ENCODE measurements at regions not wholly inside any gene's neighbourhood (a gene's known extent, or its start where the extent isn't known, plus 50 kb on each side); places are given as distances from the start of the nearest gene placed in this dataset.

- DNase-seq = peak in 1 of 3 donors; percentile 45
- Histone ChIP-seq H3K4me1 (no peaks in the 10 kb centered on the region), H3K27ac (no peak overlapping the region), H3K27me3 (no peaks in the 10 kb centered on the region), H3K4me3 (no peak overlapping the region), H3K9me3 (no peaks in the 10 kb centered on the region), H3K36me3 (no peaks in the 10 kb centered on the region)
- TF ChIP-seq, protein P1, sequence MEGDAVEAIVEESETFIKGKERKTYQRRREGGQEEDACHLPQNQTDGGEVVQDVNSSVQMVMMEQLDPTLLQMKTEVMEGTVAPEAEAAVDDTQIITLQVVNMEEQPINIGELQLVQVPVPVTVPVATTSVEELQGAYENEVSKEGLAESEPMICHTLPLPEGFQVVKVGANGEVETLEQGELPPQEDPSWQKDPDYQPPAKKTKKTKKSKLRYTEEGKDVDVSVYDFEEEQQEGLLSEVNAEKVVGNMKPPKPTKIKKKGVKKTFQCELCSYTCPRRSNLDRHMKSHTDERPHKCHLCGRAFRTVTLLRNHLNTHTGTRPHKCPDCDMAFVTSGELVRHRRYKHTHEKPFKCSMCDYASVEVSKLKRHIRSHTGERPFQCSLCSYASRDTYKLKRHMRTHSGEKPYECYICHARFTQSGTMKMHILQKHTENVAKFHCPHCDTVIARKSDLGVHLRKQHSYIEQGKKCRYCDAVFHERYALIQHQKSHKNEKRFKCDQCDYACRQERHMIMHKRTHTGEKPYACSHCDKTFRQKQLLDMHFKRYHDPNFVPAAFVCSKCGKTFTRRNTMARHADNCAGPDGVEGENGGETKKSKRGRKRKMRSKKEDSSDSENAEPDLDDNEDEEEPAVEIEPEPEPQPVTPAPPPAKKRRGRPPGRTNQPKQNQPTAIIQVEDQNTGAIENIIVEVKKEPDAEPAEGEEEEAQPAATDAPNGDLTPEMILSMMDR (IDR thresholded peaks at IDR 0.05) = peak in 3 of 6 experiments; percentile 21 to 30 (median 22)
- TF ChIP-seq POLR2A (IDR thresholded peaks at IDR 0.05) = no peak
These were observed 138.8 kb upstream of the WSCD2 start for GRCh38 chr12:107990325-107990724.

DNA sequence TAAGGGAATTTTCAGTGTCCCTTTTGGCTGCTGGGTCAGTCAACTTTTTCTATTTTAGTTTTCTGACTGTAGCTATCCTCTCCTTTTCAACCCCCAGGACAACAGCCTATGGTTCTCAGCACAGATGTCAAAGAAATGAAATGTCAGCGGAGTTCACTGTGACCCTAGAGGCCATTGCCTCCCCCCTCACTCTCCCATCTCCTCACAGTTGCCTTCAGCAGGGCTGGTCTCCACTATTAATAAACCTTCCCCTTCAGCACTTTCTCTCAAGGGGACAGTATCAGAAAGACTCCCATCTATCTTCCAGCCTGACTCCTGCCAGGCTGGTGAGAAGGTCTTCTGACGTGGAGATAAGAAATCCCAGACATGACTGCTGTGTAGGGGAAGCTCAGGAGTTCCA lies 137.1 kb upstream of the WSCD2 start:
- Histone ChIP-seq H3K36me3 (no peaks in the 10 kb centered on the region), H3K4me1 (no peaks in the 10 kb centered on the region), H3K27ac (no peak overlapping the region), H3K4me3 (no peak overlapping the region), H3K9me3 (no peaks in the 10 kb centered on the region), H3K27me3 (no peaks in the 10 kb centered on the region)
- no peak for DNase-seq
- TF ChIP-seq POLR2A (IDR thresholded peaks at IDR 0.05) = no peak
- TF ChIP-seq, protein P1 (IDR thresholded peaks at IDR 0.05) = no peak

GRCh38 chr12:107992870-107993451 lies 136.1 kb upstream of the WSCD2 start:
- DNase-seq = no peak
- no peak overlapping the region for H3K27ac ChIP-seq
- no peaks in the 10 kb centered on the region for H3K9me3 ChIP-seq
- TF ChIP-seq, protein P1 (IDR thresholded peaks at IDR 0.05) = peak in 5 of 6 experiments; percentile 3 to 35 (median 30)
- TF ChIP-seq POLR2A (IDR thresholded peaks at IDR 0.05) = no peak
- H3K27me3 ChIP-seq = no peaks in the 10 kb centered on the region
- H3K4me1 ChIP-seq = no peaks in the 10 kb centered on the region
- no peaks in the 10 kb centered on the region for H3K36me3 ChIP-seq
- H3K4me3 ChIP-seq = no peak overlapping the region

GRCh38 chr12:107998863-107999262 lies 130.2 kb upstream of the WSCD2 start:
- no peaks in the 10 kb centered on the region for H3K9me3 ChIP-seq

DNA sequence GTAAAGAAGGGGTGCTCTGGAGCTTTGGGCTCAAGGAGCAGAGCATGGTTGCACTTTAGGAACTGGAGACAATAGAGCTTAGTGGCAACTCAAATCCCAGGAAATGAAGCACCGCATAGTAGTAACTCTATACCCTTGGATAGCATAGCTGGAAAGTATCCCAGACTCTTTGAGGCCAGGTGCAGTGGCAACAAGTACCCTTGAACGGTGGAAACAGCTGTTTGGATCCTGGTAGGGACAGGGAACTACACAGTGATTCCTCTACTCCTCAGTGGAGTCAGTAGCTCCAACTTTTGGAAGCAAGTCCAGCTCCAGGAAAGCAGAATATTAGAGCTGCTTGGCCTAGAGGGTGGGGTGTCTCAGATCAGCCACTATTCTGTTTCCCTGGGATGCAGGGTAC lies 129.0 kb upstream of the WSCD2 start:
- no peaks in the 10 kb centered on the region for H3K4me1 ChIP-seq
- TF ChIP-seq, protein P1 (IDR thresholded peaks at IDR 0.05) = no peak
- no peak for TF ChIP-seq POLR2A (IDR thresholded peaks at IDR 0.05)
- no peak overlapping the region for H3K4me3 ChIP-seq
- no peaks in the 10 kb centered on the region for H3K36me3 ChIP-seq
- DNase-seq = no peak
- no peak overlapping the region for H3K27ac ChIP-seq
- H3K27me3 ChIP-seq = no peaks in the 10 kb centered on the region
- no peaks in the 10 kb centered on the region for H3K9me3 ChIP-seq

More at GRCh38 chr12:107998863-107999262, 130.2 kb upstream of the WSCD2 start:
- no peak overlapping the region for H3K27ac ChIP-seq
- H3K4me3 ChIP-seq = no peak overlapping the region
- H3K36me3 ChIP-seq = no peaks in the 10 kb centered on the region
- no peaks in the 10 kb centered on the region for H3K4me1 ChIP-seq
- H3K27me3 ChIP-seq = no peaks in the 10 kb centered on the region
- DNase-seq = no peak
- TF ChIP-seq, protein P1 (IDR thresholded peaks at IDR 0.05) = no peak
- TF ChIP-seq POLR2A (IDR thresholded peaks at IDR 0.05) = no peak

GRCh38 chr12:108004319-108004718 lies 124.8 kb upstream of the WSCD2 start:
- no peak for DNase-seq

More at GRCh38 chr12:108004319-108004718, 124.8 kb upstream of the WSCD2 start:
- TF ChIP-seq POLR2A (IDR thresholded peaks at IDR 0.05) = no peak
- TF ChIP-seq, protein P1 (IDR thresholded peaks at IDR 0.05) = no peak
- H3K4me3 ChIP-seq = no peak overlapping the region
- H3K27me3 ChIP-seq = no peaks in the 10 kb centered on the region
- H3K36me3 ChIP-seq = no peaks in the 10 kb centered on the region
- H3K27ac ChIP-seq = no peak overlapping the region
- H3K4me1 ChIP-seq = no peaks in the 10 kb centered on the region
- no peaks in the 10 kb centered on the region for H3K9me3 ChIP-seq

Measured in Peyer's patch (tissue), 4 donors.